ENCODE measurements at regions not wholly inside any gene's neighbourhood (a gene's known extent, or its start where the extent isn't known, plus 50 kb on each side); places are given as distances from the start of the nearest gene placed in this dataset.
"Not testable (repeated sequence)": the region's sequence is repeated elsewhere in the genome, so short reads cannot be mapped to it uniquely, and the experiment has no call there.

DNA sequence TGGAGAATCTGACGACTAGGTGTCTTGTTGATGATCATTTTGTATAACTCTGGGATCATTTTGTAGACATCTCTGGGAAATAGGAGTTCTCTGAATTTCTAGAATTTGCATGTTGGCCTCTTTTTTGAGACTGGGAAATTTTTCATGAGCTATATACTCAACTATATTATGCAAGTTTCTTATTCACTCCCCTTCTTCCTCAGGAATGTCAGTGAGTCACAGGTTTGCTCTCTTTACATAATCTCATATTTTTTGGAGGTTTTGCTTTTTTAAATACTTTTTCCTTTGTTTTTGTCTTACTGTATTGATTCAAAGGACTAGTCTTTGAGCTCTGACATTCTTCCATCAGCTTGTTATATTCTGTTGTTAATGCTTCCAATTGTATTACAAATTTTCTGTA, 1324.2 kb downstream of the TECRL start:
- no peaks in the 10 kb centered on the region for H3K9me3 ChIP-seq (ENCODE audit: low read depth, low read length, poor library complexity, severe bottlenecking)
- no TSS peak for BruUV-seq (replicated peaks)
- H3K27me3 ChIP-seq (replicated peaks; ENCODE audit: insufficient read depth, low read depth, low read length, poor library complexity): no peaks in the 10 kb centered on the region
- intact Hi-C loops (cut with micrococcal nuclease; ENCODE audit: unreplicated experiment): no loop called here
- CTCF ChIA-PET: no interaction called here
- H3K4me3 ChIP-seq (ENCODE audit: low read depth, low read length, poor library complexity, severe bottlenecking): no peak overlapping the region
- TF ChIP-seq CTCF (conservative IDR thresholded peaks at IDR 0.05; ENCODE audit: low read depth, low read length) (no peak), EZH2 (IDR thresholded peaks at IDR 0.05; ENCODE audit: borderline replicate concordance, low read depth, low read length, poor library complexity, severe bottlenecking) (no peak)
- DNase-seq (ENCODE audit: low spot score): no peak
- no peak overlapping the region for H3K27ac ChIP-seq (ENCODE audit: low read depth, low read length, poor library complexity, severe bottlenecking)
- H3K36me3 ChIP-seq (ENCODE audit: insufficient read depth, low read length, poor library complexity, severe bottlenecking): no peaks in the 10 kb centered on the region
- no peaks in the 10 kb centered on the region for H3K4me1 ChIP-seq (ENCODE audit: insufficient read depth, low read length, poor library complexity, severe bottlenecking)
- POLR2A ChIA-PET (ENCODE audit: low non-redundant PET): no interaction called here

GRCh38 chr4:63080934-63081333, 1328.3 kb downstream of the TECRL start:
- intact Hi-C loops (cut with micrococcal nuclease; ENCODE audit: unreplicated experiment): no loop called here
- BruUV-seq (replicated peaks): no TSS peak
- TF ChIP-seq CTCF (conservative IDR thresholded peaks at IDR 0.05; ENCODE audit: low read depth, low read length) (no peak), EZH2 (IDR thresholded peaks at IDR 0.05; ENCODE audit: borderline replicate concordance, low read depth, low read length, poor library complexity, severe bottlenecking) (no peak)
- H3K4me3 ChIP-seq (ENCODE audit: low read depth, low read length, poor library complexity, severe bottlenecking): no peak overlapping the region
- H3K27ac ChIP-seq (ENCODE audit: low read depth, low read length, poor library complexity, severe bottlenecking): no peak overlapping the region
- DNase-seq (ENCODE audit: low spot score): no peak
- H3K27me3 ChIP-seq (replicated peaks; ENCODE audit: insufficient read depth, low read depth, low read length, poor library complexity): no peaks in the 10 kb centered on the region
- POLR2A ChIA-PET (ENCODE audit: low non-redundant PET): no interaction called here
- H3K4me1 ChIP-seq (ENCODE audit: insufficient read depth, low read length, poor library complexity, severe bottlenecking): no peaks in the 10 kb centered on the region
- H3K36me3 ChIP-seq (ENCODE audit: insufficient read depth, low read length, poor library complexity, severe bottlenecking): no peaks in the 10 kb centered on the region
- CTCF ChIA-PET: no interaction called here
- no peaks in the 10 kb centered on the region for H3K9me3 ChIP-seq (ENCODE audit: low read depth, low read length, poor library complexity, severe bottlenecking)

GRCh38 chr4:63063760-63064159, 1345.5 kb downstream of the TECRL start:
- H3K27me3 ChIP-seq (replicated peaks; ENCODE audit: insufficient read depth, low read depth, low read length, poor library complexity): no peaks in the 10 kb centered on the region
- TF ChIP-seq EZH2 (IDR thresholded peaks at IDR 0.05; ENCODE audit: borderline replicate concordance, low read depth, low read length, poor library complexity, severe bottlenecking) (no peak), CTCF (conservative IDR thresholded peaks at IDR 0.05; ENCODE audit: low read depth, low read length) (no peak)
- H3K9me3 ChIP-seq (ENCODE audit: low read depth, low read length, poor library complexity, severe bottlenecking): no peaks in the 10 kb centered on the region
- no peaks in the 10 kb centered on the region for H3K4me1 ChIP-seq (ENCODE audit: insufficient read depth, low read length, poor library complexity, severe bottlenecking)
- no peak overlapping the region for H3K27ac ChIP-seq (ENCODE audit: low read depth, low read length, poor library complexity, severe bottlenecking)
- no peaks in the 10 kb centered on the region for H3K36me3 ChIP-seq (ENCODE audit: insufficient read depth, low read length, poor library complexity, severe bottlenecking)
- CTCF ChIA-PET: no interaction called here
- H3K4me3 ChIP-seq (ENCODE audit: low read depth, low read length, poor library complexity, severe bottlenecking): no peak overlapping the region
- POLR2A ChIA-PET (ENCODE audit: low non-redundant PET): no interaction called here
- intact Hi-C loops (cut with micrococcal nuclease; ENCODE audit: unreplicated experiment): no loop called here
- no TSS peak for BruUV-seq (replicated peaks)
- no peak for DNase-seq (ENCODE audit: low spot score)

DNA sequence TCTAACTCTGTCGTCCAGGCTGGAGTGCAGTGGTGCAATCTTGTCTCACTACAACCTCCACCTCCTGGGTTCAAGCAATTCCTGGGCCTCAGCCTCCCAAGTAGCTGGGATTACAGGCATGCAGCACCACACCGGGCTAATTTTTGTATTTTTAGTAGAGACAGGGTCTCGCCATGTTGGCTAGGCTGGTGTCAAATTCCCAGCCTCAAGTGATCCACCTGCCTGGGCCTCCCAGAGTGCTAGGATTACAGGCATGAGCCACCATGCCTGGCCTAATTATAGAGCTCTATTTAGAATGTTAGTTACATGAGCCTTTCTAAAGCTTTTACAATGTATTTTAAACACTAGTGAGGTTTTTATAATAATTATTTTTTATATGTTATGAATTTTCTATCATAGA, 1346.4 kb downstream of the TECRL start:
- POLR2A ChIA-PET (ENCODE audit: low non-redundant PET); H3K36me3 ChIP-seq (ENCODE audit: insufficient read depth, low read length, poor library complexity, severe bottlenecking); BruUV-seq (replicated peaks); CTCF ChIA-PET; H3K4me3 ChIP-seq (ENCODE audit: low read depth, low read length, poor library complexity, severe bottlenecking); H3K27ac ChIP-seq (ENCODE audit: low read depth, low read length, poor library complexity, severe bottlenecking); H3K4me1 ChIP-seq (ENCODE audit: insufficient read depth, low read length, poor library complexity, severe bottlenecking); DNase-seq (ENCODE audit: low spot score); H3K27me3 ChIP-seq (replicated peaks; ENCODE audit: insufficient read depth, low read depth, low read length, poor library complexity); H3K9me3 ChIP-seq (ENCODE audit: low read depth, low read length, poor library complexity, severe bottlenecking); intact Hi-C loops (cut with micrococcal nuclease; ENCODE audit: unreplicated experiment): not testable (repeated sequence)

Measured in A673 (cell line).